ENCODE measurements at regions not wholly inside any gene's neighbourhood (a gene's known extent, or its start where the extent isn't known, plus 50 kb on each side); places are given as distances from the start of the nearest gene placed in this dataset.

- Histone ChIP-seq H3K79me2 (ENCODE audit: control insufficient read depth, insufficient read depth, low read length) (no peaks in the 10 kb centered on the region), H3K9me3 (ENCODE audit: control insufficient read depth, low read depth, low read length) (no peaks in the 10 kb centered on the region), H2AFZ (ENCODE audit: control insufficient read depth, low read length) (peak overlapping the region; percentile 81), H3K9me1 (ENCODE audit: control insufficient read depth, extremely low read depth, insufficient read depth, low read length) (peaks cover 4% of the 10 kb centered on the region), H3K4me1 (ENCODE audit: control insufficient read depth, extremely low read depth, insufficient read depth, low read length) (peaks cover 26% of the 10 kb centered on the region), H3K27ac (ENCODE audit: control insufficient read depth, insufficient read depth, low read length) (peak overlapping the region; percentile 78), H3K36me3 (ENCODE audit: control insufficient read depth in 2 of 2, extremely low read depth in 1 of 2, insufficient read depth in 2 of 2, low read length in 2 of 2) (no peaks in the 10 kb centered on the region), H3K4me2 (ENCODE audit: control insufficient read depth, extremely low read depth, insufficient read depth, low read depth, low read length) (peak overlapping the region; percentile 61), H4K20me1 (ENCODE audit: control insufficient read depth, extremely low read depth, insufficient read depth, low read length) (no peaks in the 10 kb centered on the region), H3K4me3 (ENCODE audit: control insufficient read depth in 2 of 3, extremely low read depth in 1 of 3, insufficient read depth in 2 of 3, low read depth in 1 of 3, low read length in 3 of 3) (no peak overlapping the region), H3K27me3 (ENCODE audit: control insufficient read depth, extremely low read depth, insufficient read depth, low read length) (no peaks in the 10 kb centered on the region), H3K9ac (ENCODE audit: control insufficient read depth, extremely low read depth, insufficient read depth, low read length) (peak overlapping the region; percentile 69)
- DNase-seq (ENCODE audit: low read depth, low spot score) (no peak), FAIRE-seq (no peak)
- dilution Hi-C loops (cut with MboI; ENCODE audit: extremely low pct_ligation_motif_present, low sequenced_read_pairs) = no loop called here
- TF ChIP-seq CTCF (optimal IDR thresholded peaks at IDR 0.05 in 1 of 3, IDR thresholded peaks at IDR 0.05 in 1 of 3, conservative IDR thresholded peaks at IDR 0.05 in 1 of 3; ENCODE audit: extremely low read depth in 1 of 3, insufficient read depth in 2 of 3, low read length in 3 of 3) (peak; percentile 13 to 29 (median 25)), EZH2 (IDR thresholded peaks at IDR 0.05; ENCODE audit: low read length) (no peak)
Observed at GRCh38 chr10:117462424-117462792, 80.1 kb upstream of the EMX2 start.

GRCh38 chr10:117461766-117462423 is 80.7 kb upstream of the EMX2 start:
- H3K9me3 ChIP-seq (ENCODE audit: control insufficient read depth, low read depth, low read length) = no peaks in the 10 kb centered on the region
- no peaks in the 10 kb centered on the region for H3K36me3 ChIP-seq (ENCODE audit: control insufficient read depth in 2 of 2, extremely low read depth in 1 of 2, insufficient read depth in 2 of 2, low read length in 2 of 2)
- H3K9me1 ChIP-seq (ENCODE audit: control insufficient read depth, extremely low read depth, insufficient read depth, low read length) = peaks cover 4% of the 10 kb centered on the region
- peaks cover 31% of the 10 kb centered on the region for H3K4me1 ChIP-seq (ENCODE audit: control insufficient read depth, extremely low read depth, insufficient read depth, low read length)
- H3K9ac ChIP-seq (ENCODE audit: control insufficient read depth, extremely low read depth, insufficient read depth, low read length) = peak overlapping the region; percentile 69
- TF ChIP-seq EZH2 (IDR thresholded peaks at IDR 0.05; ENCODE audit: low read length) = no peak
- no peak for TF ChIP-seq CTCF (optimal IDR thresholded peaks at IDR 0.05 in 1 of 3, IDR thresholded peaks at IDR 0.05 in 1 of 3, conservative IDR thresholded peaks at IDR 0.05 in 1 of 3; ENCODE audit: extremely low read depth in 1 of 3, insufficient read depth in 2 of 3, low read length in 3 of 3)
- FAIRE-seq = peak; percentile 99
- H3K27me3 ChIP-seq (ENCODE audit: control insufficient read depth, extremely low read depth, insufficient read depth, low read length) = no peaks in the 10 kb centered on the region
- H4K20me1 ChIP-seq (ENCODE audit: control insufficient read depth, extremely low read depth, insufficient read depth, low read length) = no peaks in the 10 kb centered on the region
- H3K27ac ChIP-seq (ENCODE audit: control insufficient read depth, insufficient read depth, low read length) = peak overlapping the region; percentile 78
- H3K4me2 ChIP-seq (ENCODE audit: control insufficient read depth, extremely low read depth, insufficient read depth, low read depth, low read length) = peak overlapping the region; percentile 61
- dilution Hi-C loops (cut with MboI; ENCODE audit: extremely low pct_ligation_motif_present, low sequenced_read_pairs) = no loop called here
- no peak overlapping the region for H3K4me3 ChIP-seq (ENCODE audit: control insufficient read depth in 2 of 3, extremely low read depth in 1 of 3, insufficient read depth in 2 of 3, low read depth in 1 of 3, low read length in 3 of 3)
- H3K79me2 ChIP-seq (ENCODE audit: control insufficient read depth, insufficient read depth, low read length) = no peaks in the 10 kb centered on the region
- peak; percentile 63 for DNase-seq (ENCODE audit: low read depth, low spot score)
- H2AFZ ChIP-seq (ENCODE audit: control insufficient read depth, low read length) = peak overlapping the region; percentile 81

Data from keratinocyte (primary cell).